IPS-15b (cell line): ENCODE measurements at regions not wholly inside any gene's neighbourhood (a gene's known extent, or its start where the extent isn't known, plus 50 kb on each side); places are given as distances from the start of the nearest gene placed in this dataset.

ENCODE experiments used
- H3K27me3 ChIP-seq: one replicate; pipeline ENCODE4 v1.6.1; 2013; ENCODE audit warnings: low read length; ENCODE audit not compliant: control insufficient read depth, insufficient read depth
- H3K36me3 ChIP-seq: one replicate; pipeline ENCODE4 v1.6.1; 2013; ENCODE audit warnings: low read length; ENCODE audit not compliant: control insufficient read depth, insufficient read depth
- H3K4me1 ChIP-seq: one replicate; pipeline ENCODE4 v1.6.1; 2013; ENCODE audit warnings: mild to moderate bottlenecking, low read length; ENCODE audit not compliant: control insufficient read depth, insufficient read depth
- H3K4me3 ChIP-seq: one replicate; pipeline ENCODE4 v1.5.1; 2013; ENCODE audit warnings: low read depth, low read length
- H3K9ac ChIP-seq: one replicate; pipeline ENCODE4 v1.6.1; 2013; ENCODE audit warnings: low read depth, mild to moderate bottlenecking, low read length
- H3K9me3 ChIP-seq: one replicate; pipeline ENCODE4 v1.6.1; 2013; ENCODE audit warnings: mild to moderate bottlenecking, low read length; ENCODE audit not compliant: control insufficient read depth, insufficient read depth

GRCh38 chr2:157930728-157931127, 54.6 kb upstream of the ACVR1 start:
- Histone ChIP-seq H3K4me3 (no peak overlapping the region), H3K4me1 (peaks cover 30% of the 10 kb centered on the region), H3K9ac (no peak overlapping the region), H3K9me3 (no peaks in the 10 kb centered on the region), H3K27me3 (peaks cover 44% of the 10 kb centered on the region), H3K36me3 (no peaks in the 10 kb centered on the region)

DNA sequence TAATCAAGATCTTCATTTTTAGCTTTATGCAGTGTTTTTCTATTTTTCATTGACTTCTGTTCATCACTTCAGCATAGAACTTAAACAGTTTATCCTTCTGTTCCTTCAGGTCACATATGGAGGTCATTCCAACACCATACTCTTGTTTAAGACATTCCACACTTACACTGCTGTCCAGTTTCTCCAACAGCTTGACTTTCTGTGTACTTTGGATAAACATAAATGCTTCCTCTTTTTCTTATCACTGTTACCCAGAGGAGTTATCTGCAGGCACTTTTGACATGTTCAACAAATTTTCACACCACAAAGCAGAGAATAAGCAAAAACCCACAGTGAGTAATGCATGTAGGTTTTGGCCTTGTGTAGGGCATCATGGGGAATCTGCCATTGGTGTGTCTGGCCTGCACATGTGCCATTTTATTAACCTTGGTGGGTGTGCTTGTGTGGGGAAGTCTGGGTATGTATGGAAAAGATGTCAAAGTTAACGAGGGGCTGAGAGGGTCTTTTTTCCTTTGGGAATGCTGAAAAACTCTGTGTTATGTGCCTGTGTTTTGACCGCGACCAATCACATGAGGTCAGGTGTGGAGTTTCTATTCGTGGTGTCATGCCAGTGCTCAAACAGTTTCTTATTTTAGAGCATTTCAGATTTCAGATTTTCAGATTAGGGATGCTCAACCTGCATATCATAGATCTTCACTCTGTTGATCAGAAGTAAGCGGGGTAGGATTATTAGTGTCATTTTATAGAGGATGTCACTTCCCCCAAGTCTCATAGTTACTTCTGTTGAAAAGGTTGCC, 53.9 kb upstream of the ACVR1 start:
- H3K9me3 ChIP-seq, result no peaks in the 10 kb centered on the region
- H3K27me3 ChIP-seq, result peaks cover 38% of the 10 kb centered on the region

GRCh38 chr2:157928372-157928771, 52.2 kb upstream of the ACVR1 start:
- H3K4me3 ChIP-seq, result no peak overlapping the region
- peaks cover 26% of the 10 kb centered on the region for H3K27me3 ChIP-seq
- H3K4me1 ChIP-seq, result peaks cover 26% of the 10 kb centered on the region
- no peaks in the 10 kb centered on the region for H3K9me3 ChIP-seq
- H3K36me3 ChIP-seq, result no peaks in the 10 kb centered on the region
- no peak overlapping the region for H3K9ac ChIP-seq

More for the DNA sequence above, 53.9 kb upstream of the ACVR1 start:
- H3K4me3 ChIP-seq, result no peak overlapping the region
- H3K9ac ChIP-seq, result no peak overlapping the region
- no peaks in the 10 kb centered on the region for H3K36me3 ChIP-seq
- peaks cover 30% of the 10 kb centered on the region for H3K4me1 ChIP-seq

DNA sequence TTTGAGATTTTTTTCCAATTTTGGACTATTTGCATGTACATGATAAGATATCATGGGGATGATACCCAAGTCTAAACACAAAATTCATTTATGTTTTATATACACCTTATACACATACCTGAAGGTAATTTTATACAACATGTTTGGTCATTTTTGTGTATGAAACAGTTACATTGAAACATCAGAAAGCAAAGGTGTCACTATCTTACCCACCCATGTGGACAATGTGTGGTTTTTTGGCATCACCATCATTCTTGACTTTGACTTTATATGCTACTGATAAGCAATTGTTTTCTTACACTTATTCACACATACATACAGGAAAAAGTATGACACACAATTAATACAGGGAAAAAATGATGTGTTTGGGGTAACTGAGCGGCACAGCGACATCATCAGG, 51.0 kb upstream of the ACVR1 start:
- Histone ChIP-seq H3K4me1 (peaks cover 20% of the 10 kb centered on the region), H3K4me3 (no peak overlapping the region)

More for the DNA sequence above, 51.0 kb upstream of the ACVR1 start:
- Histone ChIP-seq H3K9me3 (no peaks in the 10 kb centered on the region), H3K9ac (no peak overlapping the region), H3K36me3 (no peaks in the 10 kb centered on the region), H3K27me3 (peaks cover 25% of the 10 kb centered on the region)
